HG02678 (cell line): ENCODE measurements at regions not wholly inside any gene's neighbourhood (a gene's known extent, or its start where the extent isn't known, plus 50 kb on each side); places are given as distances from the start of the nearest gene placed in this dataset.

Source experiments
- ATAC-seq: cut with Tn5 transposase; IDR thresholded peaks from one replicate; pipeline ENCODE4 v1.9.1; 2021; ENCODE audit warnings: mild to moderate bottlenecking, moderate library complexity; ENCODE audit not compliant: unreplicated experiment

- ATAC-seq = no peak
Observed at GRCh38 chr6:21420146-21420878, 173.2 kb upstream of the SOX4 start.

DNA sequence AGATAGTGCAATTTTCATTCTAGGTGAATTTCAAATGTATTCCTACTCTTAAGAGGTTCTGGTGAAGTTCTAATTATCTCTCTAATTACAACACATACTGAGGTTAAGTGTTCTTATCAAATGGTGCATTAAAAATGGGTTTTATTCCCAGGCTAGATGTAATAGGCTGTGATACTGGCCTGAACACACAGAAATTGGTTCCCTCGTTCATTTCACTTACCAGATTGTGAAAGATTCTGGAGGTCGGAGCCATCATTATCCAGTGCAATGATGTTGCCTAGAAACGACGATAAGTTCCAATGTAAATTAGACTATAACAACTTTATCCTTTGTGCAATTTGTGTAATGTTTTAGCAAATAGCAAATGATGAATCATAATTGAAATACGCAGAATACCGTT is 172.6 kb upstream of the SOX4 start:
- no peak for ATAC-seq

DNA sequence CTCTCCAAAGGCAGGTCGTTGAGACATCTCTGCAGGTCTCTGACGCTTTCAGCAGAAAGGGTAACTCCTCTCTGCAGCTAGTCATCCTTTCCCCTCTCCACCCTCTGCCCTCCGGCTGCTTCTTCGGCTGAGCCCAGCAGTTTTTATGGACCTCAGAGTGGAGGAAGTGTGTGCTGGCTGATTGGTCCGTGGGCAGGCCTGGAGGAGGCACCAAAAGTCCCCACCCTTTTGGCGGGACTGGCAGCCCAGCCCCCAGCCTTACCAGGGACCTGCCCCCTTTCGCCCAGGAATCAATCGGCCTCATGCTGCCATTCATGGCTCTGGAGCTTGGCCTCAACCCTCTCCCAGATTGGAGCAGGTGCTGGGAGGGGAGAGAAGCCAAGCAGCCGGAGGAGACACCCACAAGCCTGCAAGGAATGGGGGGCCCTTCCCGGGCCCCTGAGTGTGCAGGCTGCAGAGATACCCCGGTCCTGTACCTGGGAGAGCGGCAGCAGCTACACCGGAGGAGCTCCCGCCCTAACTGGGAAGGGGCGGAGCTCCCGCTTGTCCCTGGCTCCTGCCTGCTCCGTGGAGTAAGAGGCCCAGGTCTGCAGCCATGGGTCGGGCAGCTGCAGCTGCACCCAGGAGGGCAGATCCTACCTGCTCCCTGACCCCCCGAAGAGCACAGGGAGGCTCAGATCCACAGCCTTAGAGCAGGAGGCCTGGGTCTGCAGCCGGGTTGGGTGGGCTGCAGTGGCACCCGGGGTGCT is 170.3 kb upstream of the SOX4 start:
- no peak for ATAC-seq

DNA sequence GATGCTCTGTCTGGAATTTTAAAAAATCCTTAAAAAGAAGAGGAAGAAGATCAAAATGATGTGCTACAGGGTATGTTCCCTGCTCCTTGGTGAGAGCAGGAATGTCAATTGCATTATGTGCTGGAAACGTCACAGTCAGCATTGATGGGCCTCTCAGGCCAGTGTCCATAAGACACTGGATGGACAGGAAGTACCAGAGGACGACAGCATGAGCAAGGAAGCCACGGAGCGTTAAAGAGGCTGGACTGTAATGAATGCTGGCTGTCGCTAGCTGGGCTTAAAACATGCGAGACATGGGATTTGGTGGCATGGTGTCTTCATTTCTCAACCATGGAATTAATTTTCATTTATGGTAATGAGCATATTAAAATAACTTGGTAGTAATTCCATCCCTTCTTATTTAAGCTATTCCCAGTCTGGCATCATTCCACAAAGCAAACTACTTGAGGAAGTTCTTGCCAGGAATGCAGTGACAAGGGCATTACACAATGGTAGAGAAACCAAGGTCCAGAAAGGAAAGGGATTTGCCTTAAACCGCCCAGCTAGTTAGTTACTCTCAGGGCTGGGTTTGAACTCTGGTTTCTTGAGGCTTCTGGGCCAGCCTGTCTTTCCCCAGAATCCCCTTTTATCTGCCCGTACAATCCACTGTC is 166.6 kb upstream of the SOX4 start:
- ATAC-seq = no peak

- ATAC-seq = no peak
Observed at GRCh38 chr6:21429291-21429690, 164.3 kb upstream of the SOX4 start.

DNA sequence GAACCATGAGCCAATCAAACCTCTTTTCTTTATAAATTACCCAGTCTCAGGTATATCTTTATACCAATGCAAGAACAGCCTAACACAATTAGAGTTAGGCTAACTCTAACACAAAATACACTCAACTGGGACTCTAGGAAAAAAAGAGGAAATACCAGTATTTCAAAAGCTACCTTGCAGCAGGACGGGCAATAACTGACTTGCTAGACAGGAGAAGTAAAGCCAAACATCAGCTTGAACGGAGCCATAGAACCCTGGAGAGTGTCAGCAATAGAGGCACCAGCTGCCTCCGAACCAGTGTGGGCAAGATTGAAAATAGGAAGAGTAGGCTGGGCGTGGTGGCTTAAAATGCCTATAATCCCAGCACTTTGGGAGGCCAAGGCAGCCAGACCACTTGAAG is 162.0 kb upstream of the SOX4 start:
- no peak for ATAC-seq

- ATAC-seq = no peak
Observed at GRCh38 chr6:21436625-21437024, 156.9 kb upstream of the SOX4 start.

DNA sequence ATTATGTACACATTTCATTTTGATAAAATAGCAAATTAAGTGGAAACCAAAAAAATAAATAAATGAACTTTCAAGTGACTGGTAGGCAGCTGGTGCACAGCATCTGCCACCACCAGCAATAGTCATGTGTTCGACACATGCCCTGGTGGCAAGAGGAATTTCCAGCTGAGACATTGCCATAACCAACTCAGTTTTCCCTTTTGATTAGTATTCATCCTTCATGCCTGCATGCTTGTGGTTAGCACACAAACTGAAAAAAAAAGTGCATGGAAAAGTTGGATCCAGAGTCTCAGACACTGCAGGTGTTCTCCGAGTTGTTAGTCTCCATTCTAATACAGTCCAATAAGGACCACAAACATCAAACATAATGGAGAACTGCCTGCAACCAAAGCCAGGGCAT is 156.0 kb upstream of the SOX4 start:
- ATAC-seq = no peak

- ATAC-seq = peak; percentile 98
Observed at GRCh38 chr6:21438237-21438985, 155.1 kb upstream of the SOX4 start.

DNA sequence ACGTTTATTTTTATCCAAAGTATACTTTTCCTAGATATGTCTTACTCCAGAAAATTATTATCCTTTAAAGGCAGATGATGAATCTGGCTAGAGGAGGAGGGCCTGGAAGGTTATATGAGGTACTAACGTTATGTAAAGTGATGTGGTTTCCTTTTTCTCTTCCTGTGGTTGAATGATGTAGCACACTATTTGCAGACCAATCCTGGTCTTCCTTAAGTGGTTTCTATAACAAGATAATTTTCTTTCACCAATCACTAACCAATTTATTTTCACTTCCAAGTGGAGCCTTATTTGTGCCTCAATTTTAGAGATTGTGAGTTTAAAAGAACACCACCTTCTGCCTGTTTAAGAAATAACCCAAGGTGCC is 154.6 kb upstream of the SOX4 start:
- ATAC-seq = peak; percentile 47

GRCh38 chr6:21441386-21441785 is 152.2 kb upstream of the SOX4 start:
- ATAC-seq = no peak

DNA sequence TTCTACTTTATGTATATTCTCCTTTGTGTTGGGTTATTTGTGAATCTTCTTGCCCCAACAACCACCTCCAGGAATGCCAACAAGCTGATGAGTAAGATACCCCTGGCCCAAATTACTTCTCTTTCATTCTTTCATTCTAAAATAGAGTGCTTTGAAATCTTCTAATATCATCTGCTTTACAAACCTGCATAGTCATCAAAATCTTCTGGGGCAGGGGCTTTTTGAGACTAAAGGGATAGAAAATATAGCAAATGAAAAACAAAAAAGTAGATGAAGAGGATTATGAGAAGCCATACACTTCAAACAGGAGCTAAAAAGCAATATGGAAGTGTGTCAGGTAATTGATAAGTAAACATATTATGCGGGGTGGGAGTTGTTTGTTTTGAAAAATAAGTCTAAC is 150.7 kb upstream of the SOX4 start:
- ATAC-seq = no peak

- ATAC-seq = no peak
Observed at GRCh38 chr6:21444711-21445260, 148.8 kb upstream of the SOX4 start.

GRCh38 chr6:21447987-21448386 is 145.6 kb upstream of the SOX4 start:
- ATAC-seq = no peak

DNA sequence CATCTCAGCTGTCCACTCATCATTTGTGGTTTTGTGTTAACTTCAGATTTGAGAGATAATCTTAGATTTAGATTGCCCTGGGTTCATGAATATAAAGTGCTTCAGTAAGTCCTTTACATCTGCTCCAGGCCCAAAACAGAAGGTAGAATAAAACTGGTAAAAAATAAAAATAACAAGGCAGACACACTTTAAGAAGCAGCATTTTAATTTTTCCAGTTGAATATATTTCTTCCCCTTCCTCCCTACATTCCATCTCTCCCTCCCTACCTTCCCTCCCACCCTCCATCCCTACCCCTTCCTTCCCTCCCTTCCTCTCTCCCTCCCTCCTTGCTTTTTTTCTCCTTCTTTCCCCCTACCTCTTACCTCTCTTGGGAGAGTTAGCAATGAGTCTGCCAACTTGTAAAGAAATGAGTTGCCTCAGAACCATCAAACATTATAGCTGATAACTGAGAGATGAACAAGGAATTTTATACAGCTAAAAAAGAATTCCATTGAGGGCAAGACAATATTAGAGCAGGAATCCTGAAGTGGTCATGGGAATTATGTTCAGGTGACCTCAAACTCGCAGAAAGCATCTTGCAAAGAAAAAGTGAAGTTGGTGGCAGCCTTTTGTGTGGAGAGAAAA is 145.0 kb upstream of the SOX4 start:
- ATAC-seq = no peak

DNA sequence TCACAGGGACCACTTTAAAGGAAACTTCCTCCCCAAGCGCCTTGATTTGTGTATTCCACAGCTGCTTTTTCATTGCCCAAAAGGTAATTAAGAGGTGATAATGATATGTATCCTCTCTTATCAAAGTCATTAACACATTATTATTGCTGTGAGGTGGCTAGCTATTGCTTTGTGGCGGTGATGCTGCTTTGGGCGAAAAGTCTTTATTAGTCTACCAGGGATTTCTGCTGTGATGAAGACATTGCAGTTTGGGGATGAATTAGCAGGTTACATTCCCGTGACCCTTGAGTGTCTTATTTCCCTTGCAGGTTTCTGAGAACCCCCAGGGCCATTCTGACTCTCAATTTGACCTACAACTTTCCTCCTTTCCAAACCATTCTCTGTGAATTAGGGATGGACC is 143.4 kb upstream of the SOX4 start:
- ATAC-seq = no peak

GRCh38 chr6:21450628-21451027 is 142.9 kb upstream of the SOX4 start:
- ATAC-seq = no peak

DNA sequence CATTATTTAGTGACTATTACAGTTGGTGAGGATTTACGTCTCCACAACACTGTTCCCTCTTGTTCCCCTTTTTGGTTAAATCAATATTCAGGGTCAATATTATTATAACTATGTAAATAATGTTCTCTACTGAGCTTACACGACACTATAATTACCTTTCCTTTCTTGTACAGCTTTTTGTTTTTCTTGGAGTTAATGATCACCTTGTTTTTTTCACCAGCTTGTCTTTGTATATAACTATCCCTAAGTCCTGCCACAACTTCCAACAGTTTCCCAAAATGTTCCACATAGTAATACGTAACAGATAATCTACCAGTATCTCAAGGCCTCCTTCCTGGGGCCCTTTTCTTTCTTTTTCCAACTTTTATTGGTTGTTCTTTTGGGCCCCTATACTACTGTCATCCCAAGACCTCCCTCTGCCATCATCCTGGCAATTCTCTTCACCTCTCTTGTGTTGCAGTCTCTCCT is 142.0 kb upstream of the SOX4 start:
- ATAC-seq = no peak

DNA sequence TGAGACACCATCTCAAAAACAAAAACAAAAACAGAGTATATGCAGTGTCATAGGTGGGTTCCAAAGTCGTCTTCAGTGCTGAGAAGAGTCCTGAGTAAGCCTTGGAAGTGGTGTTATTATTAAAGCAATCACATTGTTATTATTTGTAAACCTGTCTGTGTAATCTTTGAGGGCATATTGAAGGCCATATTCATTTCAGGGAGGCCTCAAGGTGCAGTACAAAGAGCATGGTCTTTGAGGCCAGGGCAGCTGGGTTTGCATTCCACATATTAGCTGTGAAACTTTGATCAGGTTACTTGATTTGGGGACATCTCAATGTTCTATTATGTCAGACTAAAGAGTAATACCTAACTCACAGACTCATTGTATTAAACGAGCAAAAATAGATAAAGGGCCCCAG is 139.3 kb upstream of the SOX4 start:
- ATAC-seq = no peak

- no peak for ATAC-seq
Observed at GRCh38 chr6:21455071-21455470, 138.5 kb upstream of the SOX4 start.

DNA sequence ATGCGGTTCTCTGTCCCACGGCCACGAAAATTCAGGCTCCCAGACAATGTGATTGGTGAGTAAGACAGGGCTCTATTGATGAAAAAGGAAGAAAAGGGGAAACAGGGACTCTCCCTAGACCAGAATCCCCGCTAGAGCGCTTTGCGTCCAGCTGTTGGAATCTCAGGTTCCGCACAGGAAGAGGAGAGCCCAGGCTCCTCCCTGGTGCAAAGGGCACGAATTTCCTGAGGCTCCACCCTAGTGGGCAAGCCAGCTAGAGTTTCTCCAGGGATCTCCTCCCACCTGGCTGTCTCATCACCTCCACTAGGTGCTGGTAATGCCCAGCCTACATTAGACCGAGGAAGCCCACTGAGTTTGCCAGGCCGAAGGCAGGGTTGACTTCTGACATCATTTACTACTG is 135.9 kb upstream of the SOX4 start:
- no peak for ATAC-seq
